Stimulated activated CD8-positive, alpha-beta memory T cell treated with anti-CD3 and anti-CD28 coated beads, Interleukin-12 subunit alpha, Interleukin-12 subunit beta, amount 100 ng/mL, for 4 hours (primary cell): ENCODE measurements at regions not wholly inside any gene's neighbourhood (a gene's known extent, or its start where the extent isn't known, plus 50 kb on each side); places are given as distances from the start of the nearest gene placed in this dataset.
"Not testable (repeated sequence)": the region's sequence is repeated elsewhere in the genome, so short reads cannot be mapped to it uniquely, and the experiment has no call there.

ENCODE experiments used
- DNase-seq: peaks from one replicate; pipeline ENCODE4 v3.0.0-alpha.2; 2020; ENCODE audit warnings: low read depth

DNA sequence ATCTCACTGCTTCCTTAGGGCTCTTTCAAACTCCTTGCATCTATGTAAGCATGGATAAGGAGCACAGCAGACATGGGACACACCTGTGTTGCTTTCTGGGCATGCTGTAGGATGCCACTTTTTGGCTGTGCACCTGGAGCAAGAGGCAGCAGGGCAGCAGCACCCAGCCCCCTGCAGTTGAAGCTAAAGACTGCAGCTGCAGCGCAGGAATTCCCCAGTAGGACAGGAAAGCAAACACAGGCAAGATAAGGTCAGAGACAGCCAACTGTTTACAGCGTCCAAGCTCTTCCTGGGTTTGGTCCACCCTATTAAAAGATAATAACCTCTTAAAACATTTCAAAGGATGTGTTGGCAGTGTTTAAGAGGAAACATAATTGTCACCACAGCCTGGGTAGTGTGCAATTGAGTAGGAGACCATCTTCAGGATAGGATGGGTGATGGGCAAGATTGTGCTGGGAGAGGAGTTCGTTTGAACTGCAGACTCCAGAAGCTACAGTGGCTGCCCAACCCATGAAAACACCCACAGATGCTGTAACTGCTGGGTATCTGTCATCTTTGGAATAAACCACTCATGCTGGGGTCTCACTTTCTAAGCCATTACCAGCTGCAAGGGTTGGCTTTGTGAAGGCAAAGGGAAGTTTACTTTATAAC, 242.3 kb upstream of the PLGLB1 start:
- DNase-seq: not testable (repeated sequence)

DNA sequence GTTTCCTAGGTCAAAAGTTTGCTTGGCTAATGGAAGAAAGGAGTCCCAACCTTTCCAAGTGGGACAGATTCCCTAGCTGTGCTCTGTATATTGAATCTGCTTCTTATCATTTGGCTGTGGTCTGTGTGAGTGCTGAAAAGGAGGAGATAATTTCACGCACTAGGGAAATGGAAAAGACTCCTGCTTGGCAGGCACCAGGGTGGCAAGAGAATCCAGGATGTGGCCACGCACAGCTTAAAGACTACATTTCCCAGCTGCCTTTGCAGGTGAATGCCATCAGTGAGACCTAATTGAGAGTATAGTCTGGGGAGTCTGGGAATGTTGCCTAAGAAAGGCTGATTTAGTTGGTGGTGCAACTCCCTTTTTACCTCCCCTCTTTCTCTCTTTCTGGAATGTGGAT, 253.5 kb upstream of the PLGLB1 start:
- not testable (repeated sequence) for DNase-seq

DNA sequence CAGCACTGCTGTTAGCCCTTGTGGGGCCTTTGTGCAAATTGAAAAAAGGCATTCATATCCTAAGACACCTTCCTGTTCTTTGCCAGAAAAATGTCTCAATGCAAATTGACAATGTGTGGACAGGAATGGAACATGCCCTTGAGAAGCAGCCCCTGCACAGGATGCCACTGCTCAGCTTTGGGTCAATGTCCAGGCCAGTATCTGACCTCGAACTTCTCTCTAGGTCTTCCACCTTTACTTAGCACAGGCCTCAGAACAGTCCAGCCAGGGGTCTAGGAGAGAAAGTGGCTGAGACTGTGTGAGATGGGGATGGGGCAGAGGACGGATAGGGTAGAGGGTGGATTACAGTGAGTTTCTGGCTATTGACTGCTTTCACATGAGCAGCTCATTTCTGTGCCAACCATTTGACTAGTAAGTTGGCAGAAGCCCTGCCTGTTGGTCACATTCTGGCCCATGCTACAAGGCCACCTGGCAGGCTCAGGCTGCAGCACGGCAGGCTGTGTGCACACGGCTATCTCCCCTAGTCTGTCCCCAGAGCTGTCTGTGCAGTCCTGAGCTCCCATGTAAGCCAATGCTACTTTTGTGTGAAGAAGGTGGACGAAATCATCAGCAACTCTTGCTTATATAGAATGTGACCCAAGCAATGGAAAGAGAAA, 254.5 kb upstream of the PLGLB1 start:
- DNase-seq: not testable (repeated sequence)

DNA sequence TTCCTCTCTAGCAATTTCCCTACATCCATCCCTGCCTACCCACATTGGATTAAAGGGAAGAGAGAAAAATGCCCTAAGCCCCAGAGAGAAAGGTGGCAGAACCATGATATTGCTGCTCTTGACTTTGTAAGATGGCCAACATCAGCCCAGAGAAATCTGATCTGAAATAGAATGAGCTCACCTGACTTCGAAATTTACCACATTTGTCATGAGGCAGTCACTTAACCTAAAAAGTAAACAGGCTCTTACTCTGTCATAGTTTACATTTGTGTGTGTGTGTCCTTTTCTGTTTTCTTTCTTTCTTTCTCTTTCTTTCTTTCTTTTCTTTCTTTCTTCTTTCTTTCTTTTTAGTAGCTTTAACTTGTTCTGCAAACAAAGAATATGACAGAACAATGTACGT, 255.0 kb upstream of the PLGLB1 start:
- not testable (repeated sequence) for DNase-seq

DNA sequence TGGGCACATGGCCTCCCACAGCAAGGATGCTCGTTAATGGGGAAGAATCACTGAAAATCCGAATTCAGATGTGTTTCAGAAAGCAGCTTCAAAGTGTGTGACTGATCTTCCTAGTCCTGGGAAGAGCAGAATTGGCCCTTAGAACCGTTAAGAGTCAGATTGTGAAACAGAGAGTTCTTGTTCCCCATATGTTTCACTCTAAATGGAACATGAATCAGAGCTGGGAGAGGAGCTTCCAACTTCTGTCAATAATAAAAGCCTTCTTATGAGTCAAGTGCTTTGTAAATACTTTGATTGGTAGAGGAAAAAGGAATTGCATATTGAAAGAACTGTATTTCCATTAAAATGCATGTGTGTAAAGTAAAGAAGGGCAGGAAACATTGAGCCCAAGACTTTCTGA, 256.1 kb upstream of the PLGLB1 start:
- not testable (repeated sequence) for DNase-seq

DNA sequence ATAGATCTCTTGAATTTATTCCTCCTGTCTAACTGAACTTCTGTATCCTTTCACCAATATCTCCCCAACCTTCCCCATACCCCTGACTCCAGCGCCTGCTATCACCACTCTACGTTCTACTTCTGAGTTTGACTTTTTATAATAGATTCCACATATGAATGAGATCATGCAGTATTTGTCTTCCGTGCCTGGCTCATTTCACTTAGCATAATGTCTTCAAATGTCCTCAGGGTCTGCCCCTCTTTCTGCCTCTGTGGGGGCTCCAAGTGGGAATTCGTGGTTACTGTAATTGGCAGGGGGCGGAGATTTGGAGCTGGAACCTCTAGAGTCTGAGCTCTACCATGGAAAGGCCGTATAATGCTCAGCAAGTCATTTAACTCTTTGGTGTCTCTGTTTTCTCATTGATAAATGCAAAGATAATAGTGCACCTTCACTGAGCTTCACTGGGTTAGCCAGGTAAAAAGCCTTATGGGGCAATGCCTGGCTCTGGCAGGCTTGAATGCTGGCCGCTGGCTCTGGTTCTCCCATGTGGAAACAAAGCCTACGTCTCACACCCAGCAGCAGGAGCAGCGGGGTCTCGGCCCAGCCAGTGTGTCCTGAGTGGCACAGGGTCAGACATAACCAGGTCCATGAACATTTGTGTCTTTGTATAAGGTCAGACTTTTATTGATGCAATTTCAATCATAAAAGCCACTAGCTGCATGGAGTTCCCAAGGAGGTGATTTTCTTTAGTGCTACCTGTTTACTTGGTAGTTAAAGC, 259.1 kb upstream of the PLGLB1 start:
- not testable (repeated sequence) for DNase-seq

DNA sequence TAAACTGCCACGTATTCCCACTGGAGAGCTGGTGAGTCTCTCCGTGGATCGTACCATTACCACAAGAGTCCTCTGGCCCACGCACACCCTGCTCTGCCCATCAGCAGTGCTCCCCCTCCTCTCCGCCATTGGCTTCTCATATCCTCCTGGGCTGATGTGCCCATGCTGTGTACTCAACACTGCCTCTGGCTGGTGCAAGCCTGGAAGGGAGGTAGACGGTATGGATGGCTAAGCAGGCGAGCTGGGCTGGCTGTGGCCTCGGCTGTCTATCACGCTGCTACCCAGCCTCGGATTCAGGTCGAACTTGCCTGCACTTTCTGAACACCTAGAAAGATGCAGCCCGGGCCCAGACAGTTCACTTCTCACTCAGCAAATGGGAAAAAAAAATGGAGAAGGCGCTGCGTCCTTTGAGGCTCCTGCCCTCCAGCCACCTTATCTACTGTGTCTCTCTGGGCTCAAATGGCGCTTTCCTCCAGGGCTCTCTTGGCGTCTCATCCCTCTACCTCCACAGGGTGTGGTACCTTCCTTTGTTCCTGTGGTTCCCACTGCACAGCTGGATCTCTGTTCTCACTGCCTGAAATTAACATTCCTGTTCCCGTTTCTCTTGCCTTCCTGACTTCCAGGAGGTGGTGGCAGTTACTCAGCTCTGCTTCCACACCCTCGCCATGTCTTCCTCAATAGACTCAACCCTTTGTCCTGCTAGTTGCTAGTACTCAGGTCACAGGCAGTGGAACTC, 262.3 kb upstream of the PLGLB1 start:
- not testable (repeated sequence) for DNase-seq

DNA sequence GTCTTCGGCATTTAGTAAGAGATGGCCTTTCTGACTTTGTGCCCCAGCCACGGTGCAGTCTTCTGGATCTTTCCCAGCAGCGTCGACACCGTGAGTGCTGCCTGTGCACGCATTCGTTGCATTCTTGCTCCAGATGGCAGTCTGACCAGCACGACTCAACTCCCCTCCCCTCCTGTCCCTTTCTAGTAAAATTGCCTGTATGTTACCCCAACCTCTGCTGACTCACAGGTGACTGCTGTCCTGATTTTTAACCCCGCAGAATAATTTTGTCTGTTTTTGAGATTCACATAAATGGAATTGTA, 262.8 kb upstream of the PLGLB1 start:
- DNase-seq: not testable (repeated sequence)

DNA sequence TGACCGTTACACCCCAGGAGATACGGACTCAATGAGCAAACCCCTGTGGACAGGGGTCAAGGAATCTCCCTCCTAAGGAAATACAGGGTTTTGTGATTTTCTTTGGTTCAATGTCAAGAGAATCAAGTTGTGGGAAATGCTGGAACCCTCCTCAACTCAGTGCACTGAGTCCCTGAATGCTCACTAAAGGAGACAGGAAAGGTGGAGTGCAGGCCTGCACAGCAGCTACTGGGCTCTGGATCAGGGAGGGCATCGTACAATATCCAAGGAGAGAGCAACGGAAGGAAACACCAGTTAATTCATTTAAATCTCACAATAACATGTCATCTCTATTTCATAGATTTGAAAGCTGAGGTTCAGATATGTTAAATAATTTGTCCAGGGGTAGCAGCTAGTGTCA, 263.5 kb upstream of the PLGLB1 start:
- DNase-seq: not testable (repeated sequence)

DNA sequence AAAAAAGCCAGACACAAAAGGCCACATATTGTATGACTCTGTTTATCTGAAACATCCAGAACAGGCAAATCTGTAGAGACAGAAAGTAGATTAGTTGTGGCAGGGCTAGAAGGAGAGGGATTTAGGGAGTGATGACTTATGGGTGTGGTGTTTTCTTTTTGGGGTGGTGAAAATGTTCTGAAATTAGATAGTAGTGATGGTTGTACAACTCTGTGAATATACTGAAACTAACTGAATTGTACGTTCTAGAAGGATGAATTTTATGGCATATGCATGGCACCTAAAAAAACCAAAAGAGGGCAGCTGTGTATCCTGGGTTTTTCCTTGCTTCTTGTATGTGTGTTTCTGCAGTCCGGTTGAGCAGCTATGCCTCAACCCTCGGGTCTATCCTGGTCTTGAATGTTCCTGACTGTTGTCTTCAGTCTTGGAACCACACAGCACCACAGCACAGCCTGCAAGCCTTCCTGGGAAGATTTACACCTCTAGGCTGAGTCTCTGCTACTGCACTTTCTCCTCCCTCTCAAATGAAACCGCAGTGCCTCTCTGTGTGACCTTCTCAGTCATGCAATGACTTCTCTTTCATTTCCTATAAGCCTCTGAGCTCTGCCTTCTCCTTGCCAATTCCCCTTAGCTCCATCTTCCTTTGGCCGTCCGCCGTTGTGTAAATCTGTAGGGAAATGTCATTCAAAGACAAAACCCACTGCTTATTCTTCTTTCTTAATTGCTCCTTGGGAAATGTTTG, 269.1 kb upstream of the PLGLB1 start:
- DNase-seq: not testable (repeated sequence)

DNA sequence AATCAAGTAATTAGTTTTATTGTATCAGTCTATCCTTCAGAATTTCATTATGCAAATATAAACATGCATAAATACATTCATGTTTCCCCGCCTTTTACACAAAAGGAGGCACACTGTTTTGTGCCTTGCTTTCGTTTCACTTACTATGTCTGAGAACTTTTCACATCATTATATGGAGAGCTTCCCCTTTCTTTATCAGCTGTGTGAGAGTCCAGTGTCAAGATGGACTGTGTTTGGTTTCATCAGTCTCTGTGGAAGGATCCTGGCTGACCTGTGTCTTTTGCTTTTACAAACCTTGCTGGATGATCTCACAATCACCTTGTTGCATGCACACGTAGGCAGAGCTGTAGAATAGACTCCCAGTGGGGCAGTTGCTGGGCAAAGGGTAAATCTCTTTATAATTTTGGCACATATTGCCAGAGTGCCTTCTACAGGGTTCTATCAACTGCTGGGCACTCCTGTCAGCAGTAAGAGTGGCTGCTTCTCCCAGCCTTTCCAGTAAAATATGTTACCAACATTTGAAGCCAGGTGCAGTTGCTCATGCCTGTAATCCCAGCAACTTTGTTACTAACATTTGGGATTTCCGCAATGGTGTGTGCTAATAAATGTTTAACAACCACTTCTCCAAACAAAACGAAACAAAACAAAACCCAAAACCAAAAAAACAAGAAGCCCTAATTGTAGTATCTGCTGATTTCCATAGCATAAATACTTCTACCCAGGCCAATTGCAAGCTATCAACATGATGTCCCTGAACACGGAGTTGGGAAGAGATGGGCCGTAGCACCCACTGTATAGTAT, 270.0 kb upstream of the PLGLB1 start:
- DNase-seq: not testable (repeated sequence)

DNA sequence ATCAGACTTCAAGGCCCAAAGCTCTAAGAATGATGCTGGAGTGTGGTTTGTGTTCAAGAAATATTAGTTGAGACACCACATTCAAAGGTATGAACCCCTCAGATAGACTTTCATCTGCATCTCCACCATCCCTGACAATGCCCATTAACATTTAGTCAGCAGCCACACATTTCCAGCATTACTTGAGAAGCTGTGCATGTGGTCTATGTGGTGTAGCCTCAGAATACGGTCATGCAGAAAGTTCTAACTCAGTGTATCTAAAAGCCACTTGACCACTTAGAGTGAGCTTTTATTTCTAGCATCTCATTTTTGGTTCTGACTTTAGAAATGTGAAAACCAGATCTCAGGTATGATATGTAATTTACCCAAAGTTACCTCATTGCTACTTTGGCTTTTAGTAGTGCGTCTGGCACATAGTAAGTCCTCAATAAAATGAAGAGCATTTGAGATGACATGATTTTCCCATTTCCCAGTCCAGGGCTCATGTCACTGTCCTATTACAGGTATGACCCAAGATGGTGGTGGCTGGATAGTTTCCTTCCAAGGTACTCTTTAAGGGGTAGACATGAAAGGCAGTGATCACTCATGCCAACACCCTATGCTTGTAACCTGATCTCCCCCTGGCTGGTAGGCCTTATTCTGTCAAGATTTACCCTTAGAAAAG, 272.4 kb upstream of the PLGLB1 start:
- not testable (repeated sequence) for DNase-seq

DNA sequence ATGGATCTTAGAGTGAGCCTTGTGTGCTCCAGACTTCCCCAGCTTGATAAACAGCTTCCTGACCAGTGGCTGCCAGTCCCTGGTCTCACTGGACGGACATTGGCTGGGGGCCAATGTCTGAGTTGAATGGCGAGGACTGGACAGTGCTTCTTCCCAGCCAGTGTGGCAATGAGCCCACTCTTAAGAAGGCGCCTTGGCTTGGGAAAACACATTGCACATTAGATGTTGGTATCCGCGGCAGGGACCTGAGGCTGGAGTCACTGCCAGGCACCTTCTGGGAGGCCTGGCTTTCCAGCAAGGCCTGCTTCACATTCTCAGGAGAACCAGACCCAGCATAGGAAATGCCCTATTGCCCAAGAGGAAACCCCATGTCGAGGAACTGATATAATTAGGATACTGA, 273.5 kb upstream of the PLGLB1 start:
- not testable (repeated sequence) for DNase-seq

DNA sequence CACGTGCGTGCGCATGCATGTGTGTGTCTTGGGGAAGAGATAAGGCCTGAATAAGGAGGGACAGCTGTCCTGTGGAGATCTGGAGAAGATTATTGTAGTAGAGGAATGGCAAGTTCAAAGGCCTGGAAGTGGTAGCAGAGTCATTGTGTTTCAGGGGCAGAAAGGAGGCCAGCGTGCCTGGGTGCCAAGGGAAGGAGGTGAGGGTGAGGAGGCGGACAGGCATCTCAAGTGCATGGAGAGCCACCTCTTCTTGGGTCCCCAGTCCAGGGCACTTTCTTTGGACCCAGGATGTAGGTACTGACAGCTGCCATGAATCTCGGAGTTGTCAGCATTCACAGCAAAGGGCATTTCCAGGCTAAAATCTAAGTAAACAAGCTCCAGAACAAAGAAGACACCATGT, 279.7 kb upstream of the PLGLB1 start:
- not testable (repeated sequence) for DNase-seq

DNA sequence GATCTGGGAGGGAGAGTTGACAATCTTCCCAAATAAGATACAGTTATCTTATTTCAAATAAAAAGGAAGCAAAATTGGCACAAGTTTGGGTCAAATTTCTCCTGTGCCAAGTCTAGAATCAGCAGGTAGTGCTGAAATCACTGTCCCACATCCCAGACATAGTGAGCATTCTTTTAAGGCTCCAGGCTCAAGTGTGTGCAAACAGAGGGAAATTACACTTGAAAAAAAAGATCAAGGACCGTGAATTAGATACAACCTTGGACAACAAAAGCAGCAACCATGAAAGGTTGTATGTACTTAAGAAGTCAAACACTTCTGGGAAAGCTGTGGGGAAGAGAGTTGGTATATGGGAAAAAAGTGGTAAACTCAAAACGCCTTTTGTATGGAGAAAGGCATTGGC, 280.2 kb upstream of the PLGLB1 start:
- not testable (repeated sequence) for DNase-seq

DNA sequence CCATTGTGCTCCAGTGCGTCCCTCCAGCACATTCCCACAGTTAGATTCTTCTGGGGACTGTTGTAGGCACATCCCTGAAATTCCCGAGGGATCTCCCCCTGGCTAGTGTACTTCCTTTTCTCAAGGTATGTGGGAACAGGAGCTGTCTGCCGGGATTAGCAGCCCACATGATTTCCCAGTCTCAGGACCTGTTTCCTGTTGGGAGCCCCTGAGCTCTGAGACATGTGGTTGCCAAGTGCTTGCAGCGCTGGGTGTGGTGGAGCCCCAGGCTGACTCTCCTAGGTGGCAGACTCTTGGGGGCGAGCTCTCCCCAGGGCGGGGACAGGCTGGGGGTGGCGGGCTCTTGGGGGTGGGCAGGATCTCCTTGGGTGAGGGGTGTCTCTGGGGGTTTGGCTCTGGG, 287.0 kb upstream of the PLGLB1 start:
- not testable (repeated sequence) for DNase-seq

DNA sequence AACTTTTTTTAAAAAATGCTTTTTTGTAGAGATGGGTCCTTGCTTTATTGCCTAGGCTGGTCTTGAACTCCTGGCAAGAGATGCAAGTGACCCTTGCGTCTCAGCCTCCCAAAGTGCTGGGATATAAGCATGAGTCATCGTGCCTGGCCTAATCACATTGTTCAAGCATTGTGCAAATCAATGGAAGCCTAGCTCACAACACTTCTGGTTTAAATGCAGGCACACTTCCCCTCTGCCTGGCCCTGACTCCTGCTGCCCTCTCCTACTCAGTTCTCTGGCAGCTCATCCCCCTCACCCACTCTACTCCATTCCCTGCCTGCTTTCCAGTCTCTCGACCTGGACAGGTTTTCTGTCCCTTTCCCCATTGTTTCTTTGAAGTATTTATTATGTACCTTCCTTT, 288.1 kb upstream of the PLGLB1 start:
- not testable (repeated sequence) for DNase-seq

DNA sequence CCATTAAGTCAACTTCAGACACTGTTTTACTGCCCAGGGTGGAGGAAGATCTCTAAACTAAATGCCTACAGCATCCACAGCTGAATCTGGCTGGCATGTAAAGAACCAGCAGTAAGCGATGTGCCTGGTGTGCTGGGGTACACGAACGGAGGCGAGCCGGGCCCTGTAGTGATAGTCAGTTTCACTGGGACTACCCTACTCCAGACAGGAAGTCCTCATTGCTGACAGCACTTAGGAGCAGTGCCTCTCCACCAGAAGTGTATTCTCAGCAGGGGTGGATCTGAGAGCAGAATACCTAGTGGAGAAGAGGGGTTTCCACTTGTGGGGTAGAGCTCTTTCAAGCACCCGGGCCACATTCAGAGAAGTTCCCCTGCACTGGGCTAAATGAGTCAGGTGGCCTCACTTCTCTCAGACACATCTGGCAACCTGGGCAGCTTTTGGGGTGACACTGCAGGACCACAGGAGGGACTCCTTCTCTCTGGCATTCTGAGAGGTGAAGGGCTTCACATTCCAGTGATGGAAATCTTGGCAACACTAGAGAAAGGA, 290.3 kb upstream of the PLGLB1 start:
- not testable (repeated sequence) for DNase-seq

DNA sequence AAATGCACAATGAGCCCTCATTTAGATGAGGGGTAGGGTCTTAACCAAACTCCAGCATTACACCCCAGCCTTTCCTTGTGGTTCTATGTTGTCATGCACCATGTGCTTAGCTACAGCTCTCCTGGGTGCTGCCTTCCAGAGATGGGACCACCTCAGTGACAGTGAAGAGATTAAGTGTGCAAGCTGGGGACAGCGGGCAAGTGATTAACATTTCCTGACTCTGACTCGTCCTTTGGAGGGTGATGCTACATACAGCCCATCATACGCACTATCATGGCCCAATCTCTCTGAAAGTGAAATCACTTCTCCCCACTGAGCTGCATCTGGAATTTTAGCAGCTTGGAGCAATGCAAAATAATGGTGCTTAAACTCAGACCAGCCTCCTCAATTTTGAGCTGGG, 293.0 kb upstream of the PLGLB1 start:
- not testable (repeated sequence) for DNase-seq
